BJ (cell line): ENCODE measurements at regions not wholly inside any gene's neighbourhood (a gene's known extent, or its start where the extent isn't known, plus 50 kb on each side); places are given as distances from the start of the nearest gene placed in this dataset.

ENCODE experiments used
- CTCF ChIA-PET: fragments of 350-600 bp; formaldehyde crosslinking; extraction: SDS; loops from one replicate; lab custom pipeline; 2021; ENCODE audit warnings: antibody characterized with exemption, inconsistent platforms; lab: Yijun Ruan, JAX
- POLR2A ChIA-PET: fragments of 300-600 bp; sonication (Branson Sonifier 250); formaldehyde crosslinking; extraction: SDS; loops from one replicate; lab custom pipeline; 2021; ENCODE audit warnings: antibody characterized with exemption; lab: Charles Lee
- DNase-seq: peaks from one replicate; pipeline ENCODE4 v3.0.0-alpha.2; 2011; ENCODE audit warnings: low read depth
- H3K27me3 ChIP-seq: 2 replicates; pipeline ENCODE4 v1.6.0; 2011; ENCODE audit warnings: low read length; ENCODE audit not compliant: control insufficient read depth, insufficient read depth
- H3K36me3 ChIP-seq: 2 replicates; pipeline ENCODE4 v1.5.1; 2011; ENCODE audit warnings: low read length; ENCODE audit not compliant: control insufficient read depth, insufficient read depth
- H3K4me3 ChIP-seq: 2 replicates; pipeline ENCODE4 v1.5.1; 2011; ENCODE audit warnings: low read depth, mild to moderate bottlenecking, control low read depth, low read length
- TF ChIP-seq, protein P1 (sequence below): IDR thresholded peaks from 2 replicates; pipeline ENCODE4 v1.5.1; 2011; ENCODE audit warnings: low read depth, mild to moderate bottlenecking, control low read depth, inconsistent platforms, low read length, moderate library complexity; ENCODE audit not compliant: insufficient read depth

DNA sequence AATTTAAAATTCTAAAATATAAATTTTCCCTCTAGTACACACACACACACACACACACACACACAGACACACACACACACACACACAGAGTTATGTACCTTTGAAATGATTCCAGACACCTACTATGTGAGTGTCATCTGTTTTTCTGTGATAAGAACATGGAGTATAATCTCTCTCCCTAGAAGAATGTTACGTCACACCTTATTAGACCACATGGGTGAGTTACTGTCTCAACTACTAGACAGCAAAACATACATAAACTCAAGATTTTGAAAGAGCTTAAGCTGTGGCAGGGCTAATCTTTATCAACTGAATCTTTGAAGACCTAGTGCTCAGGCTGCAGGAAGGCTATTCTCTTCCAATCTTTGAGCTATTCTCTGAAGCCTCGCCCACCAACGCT lies 385.9 kb upstream of the BCHE start:
- no peak for DNase-seq
- Histone ChIP-seq H3K4me3 (no peak overlapping the region), H3K27me3 (no peaks in the 10 kb centered on the region), H3K36me3 (no peaks in the 10 kb centered on the region)
- ChIA-PET POLR2A (no interaction called here), CTCF (no interaction called here)
- TF ChIP-seq, protein P1, sequence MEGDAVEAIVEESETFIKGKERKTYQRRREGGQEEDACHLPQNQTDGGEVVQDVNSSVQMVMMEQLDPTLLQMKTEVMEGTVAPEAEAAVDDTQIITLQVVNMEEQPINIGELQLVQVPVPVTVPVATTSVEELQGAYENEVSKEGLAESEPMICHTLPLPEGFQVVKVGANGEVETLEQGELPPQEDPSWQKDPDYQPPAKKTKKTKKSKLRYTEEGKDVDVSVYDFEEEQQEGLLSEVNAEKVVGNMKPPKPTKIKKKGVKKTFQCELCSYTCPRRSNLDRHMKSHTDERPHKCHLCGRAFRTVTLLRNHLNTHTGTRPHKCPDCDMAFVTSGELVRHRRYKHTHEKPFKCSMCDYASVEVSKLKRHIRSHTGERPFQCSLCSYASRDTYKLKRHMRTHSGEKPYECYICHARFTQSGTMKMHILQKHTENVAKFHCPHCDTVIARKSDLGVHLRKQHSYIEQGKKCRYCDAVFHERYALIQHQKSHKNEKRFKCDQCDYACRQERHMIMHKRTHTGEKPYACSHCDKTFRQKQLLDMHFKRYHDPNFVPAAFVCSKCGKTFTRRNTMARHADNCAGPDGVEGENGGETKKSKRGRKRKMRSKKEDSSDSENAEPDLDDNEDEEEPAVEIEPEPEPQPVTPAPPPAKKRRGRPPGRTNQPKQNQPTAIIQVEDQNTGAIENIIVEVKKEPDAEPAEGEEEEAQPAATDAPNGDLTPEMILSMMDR: no peak

DNA sequence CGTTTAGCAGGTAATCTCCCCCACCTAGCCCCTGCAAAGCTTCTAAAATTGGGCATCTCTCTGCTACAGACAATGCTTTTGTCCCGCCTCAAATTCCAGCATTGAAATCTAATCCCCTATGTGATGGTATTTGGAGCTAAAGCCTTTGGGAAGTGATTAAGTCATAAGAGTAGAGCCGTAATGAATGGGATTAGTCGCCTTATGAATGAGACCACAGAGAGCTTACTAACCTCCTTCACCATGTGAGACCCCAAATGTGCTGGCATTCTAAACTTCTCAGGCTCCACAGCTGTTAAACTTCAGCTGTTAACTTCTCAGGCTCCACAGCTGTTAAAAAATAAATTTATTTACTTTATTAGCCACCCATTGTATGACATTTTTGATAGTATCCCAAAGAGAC lies 374.2 kb upstream of the BCHE start:
- TF ChIP-seq, protein P1: no peak
- DNase-seq: no peak
- H3K27me3 ChIP-seq: no peaks in the 10 kb centered on the region
- ChIA-PET CTCF (no interaction called here), POLR2A (no interaction called here)
- no peaks in the 10 kb centered on the region for H3K36me3 ChIP-seq
- H3K4me3 ChIP-seq: no peak overlapping the region

DNA sequence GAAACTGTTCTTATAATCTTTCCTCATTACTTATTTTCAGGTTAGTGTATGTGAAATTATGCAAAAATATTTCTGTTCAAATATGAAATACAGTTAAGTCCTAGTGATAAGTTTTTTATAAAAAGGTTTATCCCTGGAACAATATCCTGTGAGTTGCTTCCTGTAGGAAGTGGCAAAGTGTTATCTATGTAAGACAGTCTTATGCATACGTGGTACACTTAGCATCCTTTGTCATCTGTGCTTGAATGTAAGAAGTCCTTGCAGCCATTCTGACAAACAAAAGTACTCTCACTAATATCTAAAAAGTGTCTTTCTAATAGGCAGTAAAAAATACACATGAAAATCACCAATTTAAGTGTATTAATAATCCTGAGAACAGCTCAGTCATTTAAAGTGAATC lies 372.5 kb upstream of the BCHE start:
- POLR2A ChIA-PET: no interaction called here
- H3K27me3 ChIP-seq: no peaks in the 10 kb centered on the region
- TF ChIP-seq, protein P1: no peak
- CTCF ChIA-PET: no interaction called here
- no peak overlapping the region for H3K4me3 ChIP-seq
- DNase-seq: no peak
- no peaks in the 10 kb centered on the region for H3K36me3 ChIP-seq

DNA sequence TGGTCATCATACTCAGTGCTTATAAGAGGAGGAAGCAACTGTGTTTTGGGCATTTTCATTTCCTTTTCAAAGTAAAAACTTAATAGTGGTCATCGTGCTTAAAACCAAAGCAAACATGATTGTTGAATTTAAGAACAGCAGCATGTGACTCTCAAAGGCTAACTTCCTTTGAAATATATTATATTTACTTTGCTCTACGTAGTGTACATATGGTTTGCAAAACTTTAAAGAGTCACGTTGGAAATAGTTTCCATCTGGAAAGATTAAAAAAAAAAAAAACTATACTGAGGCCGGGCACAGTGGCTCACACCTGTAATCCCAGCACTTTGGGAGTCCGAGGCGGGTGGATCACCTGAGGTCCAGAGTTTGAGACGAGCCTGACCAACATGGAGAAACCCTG lies 367.9 kb upstream of the BCHE start:
- Histone ChIP-seq H3K36me3 (no peaks in the 10 kb centered on the region), H3K4me3 (no peak overlapping the region), H3K27me3 (no peaks in the 10 kb centered on the region)
- DNase-seq: no peak
- ChIA-PET POLR2A (no interaction called here), CTCF (no interaction called here)
- TF ChIP-seq, protein P1: no peak

DNA sequence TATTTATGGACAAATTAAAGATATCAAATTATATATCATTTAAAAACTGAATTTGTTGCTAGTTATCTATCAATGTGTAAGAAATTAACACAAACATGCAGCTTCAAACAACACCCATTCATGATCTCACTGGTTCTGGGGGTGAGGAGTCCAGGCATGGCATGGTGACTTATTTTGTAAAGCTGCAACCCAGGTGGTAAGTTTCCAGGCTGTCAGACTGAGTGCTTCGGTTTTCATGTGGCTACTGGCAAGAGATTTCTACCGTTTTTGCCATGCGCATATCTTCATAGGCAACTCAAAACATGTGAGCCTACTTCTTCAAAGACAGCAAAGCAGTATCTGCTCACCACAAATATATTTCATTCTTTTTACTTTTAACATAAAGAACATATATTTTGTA lies 364.3 kb upstream of the BCHE start:
- no peak overlapping the region for H3K4me3 ChIP-seq
- POLR2A ChIA-PET: no interaction called here
- CTCF ChIA-PET: interaction anchor here (0.6 kb wide), 1 partner anchor 152 kb away, joined by 3 read pairs; no protein-coding TSS in a partner anchor

More for the DNA sequence above, 364.3 kb upstream of the BCHE start:
- TF ChIP-seq, protein P1: no peak
- Histone ChIP-seq H3K36me3 (no peaks in the 10 kb centered on the region), H3K27me3 (no peaks in the 10 kb centered on the region)
- no peak for DNase-seq
